Upper lobe of left lung (tissue), 6 donors: ENCODE measurements at regions not wholly inside any gene's neighbourhood (a gene's known extent, or its start where the extent isn't known, plus 50 kb on each side); places are given as distances from the start of the nearest gene placed in this dataset.

Source experiments
- ATAC-seq, 2 donors: fragments of 200-7000 bp; cut with Tn5 transposase; one replicate each; pipeline ENCODE4 v1.9.1; 2022; ENCODE audit warnings: mild to moderate bottlenecking in 2 of 2, moderate library complexity in 2 of 2; ENCODE audit not compliant: low FRiP score in 2 of 2
- DNase-seq, 2 donors: peaks; one replicate each; pipeline ENCODE4 v3.0.0-alpha.2; 2019 to 2020
- H3K27ac ChIP-seq, 4 donors: fragments of 200-600 bp; sonication (generic); one replicate each; pipeline ENCODE4 v1.5.1; 2016 to 2019
- H3K27me3 ChIP-seq, 4 donors: fragments of 200-600 bp; sonication (generic); one replicate each; pipeline ENCODE4 v1.5.1; 2017 to 2019
- H3K36me3 ChIP-seq, 4 donors: fragments of 200-600 bp; sonication (generic); one replicate each; pipeline ENCODE4 v1.5.1; 2016 to 2019
- H3K4me1 ChIP-seq, 4 donors: fragments of 200-600 bp; sonication (generic); one replicate each; pipeline ENCODE4 v1.5.1; 2018 to 2019
- H3K4me3 ChIP-seq, 4 donors: fragments of 200-600 bp; sonication (generic); one replicate each; pipeline ENCODE4 v1.5.1; 2017 to 2019; ENCODE audit warnings: mild to moderate bottlenecking in 2 of 4, moderate library complexity in 1 of 4
- H3K9me3 ChIP-seq, 4 donors: fragments of 200-600 bp; sonication (generic); one replicate each; pipeline ENCODE4 v1.5.1; 2018 to 2019
- CTCF ChIP-seq, 6 experiments: fragments of 450-650 bp in 4 of 6; fragments of 200-600 bp in 2 of 6; sonication (generic) in 2 of 6; IDR thresholded peaks; one replicate each; pipeline ENCODE4 v1.5.1; 2016 to 2019; ENCODE audit warnings: antibody characterized with exemption in 6 of 6
- EP300 ChIP-seq, 4 donors: sonication (generic); formaldehyde crosslinking; IDR thresholded peaks; one replicate each; pipeline ENCODE4 v1.5.1; 2017; ENCODE audit warnings: antibody characterized with exemption in 4 of 4, control low read depth in 2 of 4
- POLR2A ChIP-seq, 4 donors: fragments of 450-650 bp; IDR thresholded peaks; one replicate each; pipeline ENCODE4 v1.5.1; 2016 to 2017; ENCODE audit warnings: antibody characterized with exemption in 4 of 4, mild to moderate bottlenecking in 2 of 4
- POLR2AphosphoS5 ChIP-seq, 2 donors: sonication (generic); formaldehyde crosslinking; IDR thresholded peaks; one replicate each; pipeline ENCODE4 v1.5.1; 2017; ENCODE audit warnings: antibody characterized with exemption in 2 of 2
- WGBS, 2 donors: methylation state at CpG; one replicate each; pipeline ENCODE4 v1.1.5; 2017 to 2018; 5-methylcytosine and 5-hydroxymethylcytosine counted together
- donor health status: DM: no; HTN: no; CAD: no; lungs with moderate emphysema.
- donor health status: DM: no; HTN: yes; CAD: no; lungs with severe emphysema.

- Histone ChIP-seq H3K36me3 (no peaks in the 10 kb centered on the region), H3K27me3 (no peaks in the 10 kb centered on the region), H3K4me1 (peaks cover 30 to 43% (median 41%) of the 10 kb centered on the region in 4 donors), H3K4me3 (no peak overlapping the region), H3K9me3 (no peaks in the 10 kb centered on the region), H3K27ac (peak overlapping the region in 2 of 4 donors; percentile 78 to 84)
- TF ChIP-seq CTCF (IDR thresholded peaks at IDR 0.05), result no peak
- TF ChIP-seq EP300 (IDR thresholded peaks at IDR 0.05), result no peak
- TF ChIP-seq POLR2AphosphoS5 (IDR thresholded peaks at IDR 0.05), result no peak
- TF ChIP-seq POLR2A (IDR thresholded peaks at IDR 0.05), result no peak
- ATAC-seq (no peak), DNase-seq (no peak)
- 79 to 92% methylated on average over 3 of the region's 3 CpGs for WGBS, 2 donors
Observed at GRCh38 chr12:92506891-92507290, 195.9 kb upstream of the PLEKHG7 start.

- H3K4me3 ChIP-seq, result no peak overlapping the region
- 45 to 67% methylated on average over 2 of the region's 2 CpGs for WGBS, 2 donors
- peak overlapping the region in 2 of 4 donors; percentile 78 to 84 for H3K27ac ChIP-seq
- no peaks in the 10 kb centered on the region for H3K9me3 ChIP-seq
- TF ChIP-seq CTCF (IDR thresholded peaks at IDR 0.05), result peak in 1 of 6 experiments; percentile 10
- no peak for TF ChIP-seq POLR2AphosphoS5 (IDR thresholded peaks at IDR 0.05)
- ATAC-seq, result no peak
- no peaks in the 10 kb centered on the region for H3K27me3 ChIP-seq
- H3K36me3 ChIP-seq, result no peaks in the 10 kb centered on the region
- DNase-seq, result no peak
- H3K4me1 ChIP-seq, result peaks cover 30 to 43% (median 41%) of the 10 kb centered on the region in 4 donors
Observed at GRCh38 chr12:92506460-92506859, 196.3 kb upstream of the PLEKHG7 start.

- peak overlapping the region in 2 of 4 donors; percentile 14 to 21 for H3K4me3 ChIP-seq
- DNase-seq, result peak; percentile 8 to 59
Observed at GRCh38 chr12:92505254-92506231, 197.2 kb upstream of the PLEKHG7 start.

GRCh38 chr12:92504594-92504981 lies 198.2 kb upstream of the PLEKHG7 start:
- WGBS, 2 donors, result 85 to 94% methylated on average over 5 of the region's 5 CpGs
- H3K4me3 ChIP-seq, result no peak overlapping the region
- H3K36me3 ChIP-seq, result no peaks in the 10 kb centered on the region
- H3K27ac ChIP-seq, result peak overlapping the region; percentile 78 to 84 (median 81)
- no peaks in the 10 kb centered on the region for H3K9me3 ChIP-seq
- peak in 1 of 2 donors; percentile 65 for DNase-seq
- no peaks in the 10 kb centered on the region for H3K27me3 ChIP-seq
- TF ChIP-seq EP300 (IDR thresholded peaks at IDR 0.05), result no peak
- TF ChIP-seq POLR2AphosphoS5 (IDR thresholded peaks at IDR 0.05), result no peak
- no peak for TF ChIP-seq POLR2A (IDR thresholded peaks at IDR 0.05)
- no peak for TF ChIP-seq CTCF (IDR thresholded peaks at IDR 0.05)
- ATAC-seq, result peak in 1 of 2 donors; percentile 50
- peaks cover 30 to 43% (median 41%) of the 10 kb centered on the region in 4 donors for H3K4me1 ChIP-seq

More at GRCh38 chr12:92505254-92506231, 197.2 kb upstream of the PLEKHG7 start:
- Histone ChIP-seq H3K36me3 (no peaks in the 10 kb centered on the region), H3K9me3 (no peaks in the 10 kb centered on the region), H3K27ac (peak overlapping the region; percentile 78 to 84 (median 81)), H3K27me3 (no peaks in the 10 kb centered on the region), H3K4me1 (peaks cover 30 to 43% (median 41%) of the 10 kb centered on the region in 4 donors)
- WGBS, 2 donors, result 25 to 27% methylated on average over 12 of the region's 12 CpGs
- peak in 1 of 2 donors; percentile 67 for ATAC-seq
- TF ChIP-seq POLR2A (IDR thresholded peaks at IDR 0.05) (peak in 1 of 4 donors; percentile 31), POLR2AphosphoS5 (IDR thresholded peaks at IDR 0.05) (no peak), CTCF (IDR thresholded peaks at IDR 0.05) (no peak)
